Progenitor cell of endocrine pancreas (in vitro differentiated cells): ENCODE measurements at regions not wholly inside any gene's neighbourhood (a gene's known extent, or its start where the extent isn't known, plus 50 kb on each side); places are given as distances from the start of the nearest gene placed in this dataset.
A peak's percentile ranks its signal among the peaks of the same experiment; 100 is the strongest.

ENCODE experiments used
- DNase-seq: peaks from one replicate; pipeline ENCODE4 v3.0.0; 2021; ENCODE audit warnings: low spot score; ENCODE audit not compliant: unreplicated experiment
- H3K27ac Mint-ChIP-seq: 2 replicates; pipeline ENCODE4 v1.8.0; 2021; ENCODE audit warnings: mild to moderate bottlenecking, moderate library complexity, mixed read lengths
- H3K27me3 Mint-ChIP-seq: 2 replicates; pipeline ENCODE4 v1.8.0; 2021; ENCODE audit warnings: mixed read lengths
- H3K36me3 Mint-ChIP-seq: 2 replicates; pipeline ENCODE4 v1.8.0; 2022; ENCODE audit warnings: mixed read lengths; ENCODE audit not compliant: insufficient read depth
- H3K4me1 Mint-ChIP-seq: 2 replicates; pipeline ENCODE4 v1.8.0; 2021; ENCODE audit warnings: low read depth, mixed read lengths
- H3K4me3 Mint-ChIP-seq: 2 replicates; pipeline ENCODE4 v1.8.0; 2021; ENCODE audit warnings: low read depth, mild to moderate bottlenecking, moderate library complexity, mixed read lengths
- H3K9me3 Mint-ChIP-seq: 2 replicates; pipeline ENCODE4 v1.8.0; 2021; ENCODE audit warnings: low read depth, mixed read lengths
- CTCF ChIP-seq: fragments of 200-600 bp; sonication (generic); IDR thresholded peaks from one replicate; pipeline ENCODE4 v1.5.0; 2021; ENCODE audit warnings: antibody characterized with exemption, mild to moderate bottlenecking; ENCODE audit not compliant: unreplicated experiment

- Mint-ChIP-seq H3K4me3 (no peak overlapping the region), H3K27me3 (no peaks in the 10 kb centered on the region), H3K27ac (peak overlapping the region; percentile 87), H3K4me1 (peaks cover 42% of the 10 kb centered on the region), H3K36me3 (peaks cover 6% of the 10 kb centered on the region), H3K9me3 (no peaks in the 10 kb centered on the region)
- TF ChIP-seq CTCF = no peak
- DNase-seq = no peak
These were observed 50.3 kb downstream of the UTRN start for GRCh38 chr6:144335311-144335861.

GRCh38 chr6:144335914-144336313 lies 50.8 kb downstream of the UTRN start:
- TF ChIP-seq CTCF = no peak
- Mint-ChIP-seq H3K27me3 (no peaks in the 10 kb centered on the region), H3K4me3 (no peak overlapping the region), H3K9me3 (no peaks in the 10 kb centered on the region), H3K27ac (peak overlapping the region; percentile 55), H3K4me1 (peaks cover 42% of the 10 kb centered on the region), H3K36me3 (peaks cover 6% of the 10 kb centered on the region)
- no peak for DNase-seq

- no peaks in the 10 kb centered on the region for H3K27me3 Mint-ChIP-seq
- H3K4me3 Mint-ChIP-seq = no peak overlapping the region
- no peak for DNase-seq
- no peaks in the 10 kb centered on the region for H3K9me3 Mint-ChIP-seq
- H3K4me1 Mint-ChIP-seq = peaks cover 42% of the 10 kb centered on the region
- H3K36me3 Mint-ChIP-seq = peaks cover 6% of the 10 kb centered on the region
- no peak for TF ChIP-seq CTCF
- peak overlapping the region; percentile 15 for H3K27ac Mint-ChIP-seq
These were observed 51.8 kb downstream of the UTRN start for GRCh38 chr6:144336900-144337299.

GRCh38 chr6:144338474-144338873 lies 53.3 kb downstream of the UTRN start:
- Mint-ChIP-seq H3K4me1 (peaks cover 35% of the 10 kb centered on the region), H3K9me3 (no peaks in the 10 kb centered on the region), H3K27ac (no peak overlapping the region), H3K27me3 (no peaks in the 10 kb centered on the region), H3K36me3 (peaks cover 3% of the 10 kb centered on the region), H3K4me3 (no peak overlapping the region)
- TF ChIP-seq CTCF = peak; percentile 12
- no peak for DNase-seq

GRCh38 chr6:144338951-144339700 lies 54.0 kb downstream of the UTRN start:
- no peaks in the 10 kb centered on the region for H3K27me3 Mint-ChIP-seq
- no peaks in the 10 kb centered on the region for H3K9me3 Mint-ChIP-seq
- no peak for DNase-seq
- peaks cover 3% of the 10 kb centered on the region for H3K36me3 Mint-ChIP-seq
- H3K4me3 Mint-ChIP-seq = no peak overlapping the region
- no peak for TF ChIP-seq CTCF
- H3K27ac Mint-ChIP-seq = no peak overlapping the region
- H3K4me1 Mint-ChIP-seq = peaks cover 39% of the 10 kb centered on the region
